ENCODE measurements at regions not wholly inside any gene's neighbourhood (a gene's known extent, or its start where the extent isn't known, plus 50 kb on each side); places are given as distances from the start of the nearest gene placed in this dataset.
A peak's percentile ranks its signal among the peaks of the same experiment; 100 is the strongest.

DNA sequence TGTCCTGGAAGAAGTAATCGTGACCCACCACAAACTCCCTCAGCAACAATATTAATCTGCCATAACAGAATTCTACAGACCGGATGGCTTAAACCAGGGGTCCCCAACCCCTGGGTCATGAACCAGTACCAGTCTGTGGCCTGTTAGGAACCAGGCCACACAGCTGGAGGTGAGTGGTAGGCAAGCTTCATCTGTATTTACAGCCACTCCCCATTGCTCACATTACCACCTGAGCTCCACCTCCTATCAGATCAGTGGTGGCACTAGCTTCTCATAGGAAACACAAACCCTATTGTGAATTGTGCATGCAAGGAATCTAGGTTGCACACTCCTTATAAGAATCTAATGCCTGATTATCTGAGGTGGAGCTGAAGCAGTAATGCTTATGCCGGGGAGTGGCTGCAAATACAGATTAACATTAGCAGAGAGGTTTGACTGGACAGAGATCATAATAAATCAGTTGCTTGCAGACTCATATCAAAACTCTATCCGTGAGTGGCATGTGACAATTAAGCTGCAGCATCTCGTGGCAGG is 74.5 kb downstream of the NOG start:
- Histone ChIP-seq H3K4me3 (no peak overlapping the region), H4K20me1 (no peaks in the 10 kb centered on the region), H3K4me1 (no peaks in the 10 kb centered on the region), H3K9me3 (replicated peaks in 1 of 11) (peaks cover 0 to 17% (median 6%) of the 10 kb centered on the region in 11 experiments; a peak in 15 of 22 replicates), H3K36me3 (no peaks in the 10 kb centered on the region), H3K27ac (no peak overlapping the region), H3K4me2 (no peak overlapping the region), H3K9ac (no peak overlapping the region), H3K27me3 (no peaks in the 10 kb centered on the region)
- TF ChIP-seq Cebpa-rat (IDR thresholded peaks at IDR 0.05): no peak

DNA sequence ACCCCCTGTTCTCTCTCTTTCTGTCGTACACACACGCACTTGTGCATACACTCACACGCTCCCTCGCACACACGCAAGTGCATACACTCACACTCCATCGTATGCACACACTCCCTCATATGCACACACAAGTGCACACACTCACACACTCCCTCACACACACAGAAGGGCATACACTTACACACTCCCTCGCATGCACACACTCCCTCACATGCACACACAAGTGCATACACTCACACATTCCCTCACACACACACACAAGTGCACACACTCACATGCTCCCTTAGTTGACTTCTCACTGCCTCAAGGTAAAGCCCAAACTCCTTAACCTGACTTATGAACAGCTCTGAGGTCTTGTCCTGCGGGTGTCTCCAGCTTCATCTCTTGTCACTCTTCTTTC is 78.7 kb downstream of the NOG start:
- no peak overlapping the region for H3K27ac ChIP-seq
- H3K9ac ChIP-seq: no peak overlapping the region
- no peak for TF ChIP-seq Cebpa-rat (IDR thresholded peaks at IDR 0.05)
- H3K36me3 ChIP-seq: no peaks in the 10 kb centered on the region
- no peak overlapping the region for H3K4me2 ChIP-seq
- H3K9me3 ChIP-seq (replicated peaks in 1 of 11): peaks cover 0 to 19% (median 11%) of the 10 kb centered on the region in 11 experiments; a peak in 15 of 22 replicates
- H4K20me1 ChIP-seq: no peaks in the 10 kb centered on the region
- H3K4me3 ChIP-seq: no peak overlapping the region
- peaks cover 4 to 26% (median 15%) of the 10 kb centered on the region in 10 experiments; a peak in 17 of 20 replicates for H3K4me1 ChIP-seq
- H3K27me3 ChIP-seq: no peaks in the 10 kb centered on the region

DNA sequence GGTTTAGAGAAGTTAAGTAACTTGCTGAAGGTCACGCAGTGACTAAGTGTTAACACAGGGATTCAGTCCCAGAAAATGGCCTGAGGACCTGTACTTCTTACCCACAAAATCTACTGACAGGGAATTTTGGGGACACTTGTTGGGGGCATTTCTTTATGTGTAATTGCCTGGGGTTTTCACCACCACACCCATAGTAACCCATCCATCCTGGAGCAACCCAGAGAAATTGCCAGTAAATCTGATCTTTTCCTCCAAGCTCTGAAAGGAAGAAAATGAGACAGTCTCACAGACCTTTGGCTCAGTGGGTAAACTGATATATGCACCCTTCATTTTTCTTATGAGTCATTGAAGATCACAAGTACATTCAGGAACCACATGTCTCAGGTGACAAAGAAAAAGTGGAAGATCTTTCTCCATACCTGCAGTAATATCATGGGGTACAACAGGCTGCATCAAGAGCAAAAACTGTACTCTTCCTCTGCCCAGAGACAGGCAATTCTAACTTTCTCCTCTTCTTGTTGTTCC is 81.0 kb downstream of the NOG start:
- H3K9ac ChIP-seq: no peak overlapping the region
- H3K9me3 ChIP-seq (replicated peaks in 1 of 11): peaks cover 0 to 16% (median 11%) of the 10 kb centered on the region in 11 experiments; a peak in 14 of 22 replicates
- no peaks in the 10 kb centered on the region for H4K20me1 ChIP-seq
- H3K4me1 ChIP-seq: peaks cover 7 to 49% (median 37%) of the 10 kb centered on the region in 10 experiments; a peak in 18 of 20 replicates
- peaks cover 0 to 9% (median 0%) of the 10 kb centered on the region in 11 experiments; a peak in 3 of 22 replicates for H3K27me3 ChIP-seq
- H3K4me2 ChIP-seq: no peak overlapping the region
- H3K4me3 ChIP-seq: no peak overlapping the region
- no peak overlapping the region for H3K27ac ChIP-seq
- no peak for TF ChIP-seq Cebpa-rat (IDR thresholded peaks at IDR 0.05)
- no peaks in the 10 kb centered on the region for H3K36me3 ChIP-seq

DNA sequence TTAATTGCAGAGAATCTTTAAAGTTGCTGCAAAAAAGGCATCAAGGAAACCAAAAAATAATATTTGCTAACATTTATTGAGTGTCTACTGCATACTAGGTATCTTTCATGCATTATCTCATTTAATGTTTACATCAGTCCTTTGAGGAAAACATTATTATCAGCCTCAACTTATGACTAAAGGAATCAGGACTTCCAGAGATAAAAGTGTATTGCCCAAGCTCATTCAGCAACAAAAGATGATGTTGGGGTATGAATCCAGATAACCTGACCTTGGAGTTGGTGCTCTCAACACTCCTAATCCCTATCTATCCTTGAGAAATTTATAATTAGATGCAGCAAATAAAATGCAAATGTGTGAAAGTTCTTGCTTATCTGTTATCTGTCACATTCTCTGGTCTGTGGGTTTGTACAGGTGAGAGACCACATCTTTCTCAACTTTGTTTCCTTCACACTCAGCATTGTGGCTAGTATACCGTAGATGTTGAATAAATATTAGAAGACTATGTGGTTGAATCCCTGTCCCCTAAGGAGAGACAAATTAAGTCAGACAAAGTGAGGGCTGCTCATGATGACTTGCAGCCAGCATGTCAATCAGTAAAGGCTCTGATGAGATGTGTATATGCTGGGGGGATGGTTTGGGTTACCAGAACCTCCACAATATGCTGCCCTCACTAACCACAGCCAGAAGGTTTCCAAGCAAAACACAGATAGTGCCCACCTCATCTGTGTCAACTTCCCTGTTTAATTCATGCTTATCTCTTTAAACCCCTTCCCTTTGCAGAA is 82.6 kb downstream of the NOG start:
- H3K36me3 ChIP-seq: no peaks in the 10 kb centered on the region
- H3K27ac ChIP-seq: peak overlapping the region in 4 of 11 experiments; percentile 2 to 95 (median 33); a peak in 6 of 22 replicates
- peaks cover 14 to 65% (median 53%) of the 10 kb centered on the region in 10 experiments for H3K4me1 ChIP-seq
- no peaks in the 10 kb centered on the region for H4K20me1 ChIP-seq
- peaks cover 0 to 16% (median 11%) of the 10 kb centered on the region in 11 experiments; a peak in 14 of 22 replicates for H3K9me3 ChIP-seq (replicated peaks in 1 of 11)
- peak overlapping the region in 1 of 11 experiments; percentile 28; a peak in 1 of 22 replicates for H3K9ac ChIP-seq
- no peak overlapping the region for H3K4me3 ChIP-seq
- TF ChIP-seq Cebpa-rat (IDR thresholded peaks at IDR 0.05): no peak
- H3K27me3 ChIP-seq: peaks cover 0 to 9% (median 0%) of the 10 kb centered on the region in 11 experiments; a peak in 3 of 22 replicates
- peak overlapping the region in 10 of 11 experiments; percentile 15 to 90 (median 78); a peak in 18 of 22 replicates for H3K4me2 ChIP-seq

DNA sequence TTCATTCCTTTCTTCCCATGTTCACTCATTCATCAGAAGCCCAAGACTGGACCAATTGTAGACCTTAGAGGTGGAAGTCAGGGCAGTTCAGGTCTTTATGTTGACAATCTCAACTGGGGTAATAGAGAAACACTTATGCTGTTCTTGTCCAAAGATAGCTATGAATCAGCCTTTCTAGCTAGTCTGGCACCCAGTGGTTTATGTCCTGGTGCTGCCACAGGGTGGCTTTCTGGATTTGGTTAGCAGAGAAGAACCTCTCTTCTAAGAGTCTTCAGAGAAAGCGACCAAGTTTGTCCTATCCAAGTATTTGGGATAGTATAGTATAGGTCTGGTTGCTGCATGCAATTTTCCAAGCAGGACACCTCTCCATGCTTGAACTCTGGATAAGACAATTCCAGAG is 83.3 kb downstream of the NOG start:
- H3K9me3 ChIP-seq (replicated peaks in 1 of 11): peaks cover 0 to 16% (median 11%) of the 10 kb centered on the region in 11 experiments; a peak in 12 of 22 replicates
- H3K36me3 ChIP-seq: no peaks in the 10 kb centered on the region
- H3K9ac ChIP-seq: peak overlapping the region in 1 of 11 experiments; percentile 28; a peak in 1 of 22 replicates
- H3K27ac ChIP-seq: peak overlapping the region in 4 of 11 experiments; percentile 2 to 95 (median 33); a peak in 6 of 22 replicates
- no peaks in the 10 kb centered on the region for H4K20me1 ChIP-seq
- peaks cover 0 to 9% (median 0%) of the 10 kb centered on the region in 11 experiments; a peak in 3 of 22 replicates for H3K27me3 ChIP-seq
- peaks cover 21 to 72% (median 61%) of the 10 kb centered on the region in 10 experiments for H3K4me1 ChIP-seq
- TF ChIP-seq Cebpa-rat (IDR thresholded peaks at IDR 0.05): no peak
- peak overlapping the region in 10 of 11 experiments; percentile 15 to 90 (median 78); a peak in 19 of 22 replicates for H3K4me2 ChIP-seq
- H3K4me3 ChIP-seq: no peak overlapping the region

DNA sequence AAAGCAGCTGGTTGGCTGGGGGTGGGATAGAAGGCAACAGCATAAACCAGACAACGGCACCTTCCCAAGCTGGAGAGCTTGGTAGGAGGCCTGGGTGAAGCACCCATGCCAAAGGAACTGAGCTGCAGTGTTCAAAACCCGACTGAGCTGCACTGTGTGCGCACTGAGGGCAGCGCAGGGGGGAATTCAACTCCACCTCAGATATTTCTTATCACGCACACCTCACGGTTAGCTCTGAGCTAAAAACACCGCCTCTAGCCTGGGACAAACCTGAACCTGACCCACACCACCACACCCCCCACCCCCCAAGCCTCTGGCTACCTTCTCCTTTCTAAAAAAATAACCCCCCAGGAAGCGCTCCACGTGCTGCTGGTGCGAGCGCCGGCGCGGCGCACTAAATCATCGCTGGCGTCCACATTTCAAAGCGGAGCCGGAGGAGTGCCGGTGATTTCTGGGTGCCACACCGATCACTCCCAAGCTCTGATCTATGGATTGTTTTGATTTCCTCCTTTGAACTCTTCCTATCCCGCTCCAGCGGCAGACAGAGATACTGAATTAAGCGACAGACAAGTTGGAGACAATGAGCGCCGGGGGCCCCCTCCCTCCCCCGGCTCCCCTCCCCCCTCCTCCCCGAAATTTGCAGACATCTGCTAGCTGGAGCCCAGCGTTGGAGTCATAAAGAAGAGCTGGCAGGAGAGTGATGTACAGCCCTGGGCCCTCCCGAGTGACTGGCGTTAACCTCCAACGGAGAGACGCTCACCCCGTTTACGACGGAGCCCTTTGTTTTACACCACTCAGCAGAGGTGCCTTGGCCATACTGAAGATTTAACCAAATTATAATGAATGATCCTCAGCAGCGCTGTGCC is 85.0 kb downstream of the NOG start:
- peaks cover 0 to 9% (median 0%) of the 10 kb centered on the region in 11 experiments; a peak in 3 of 22 replicates for H3K27me3 ChIP-seq
- H3K9ac ChIP-seq: peak overlapping the region; percentile 24 to 82 (median 70); a peak in 20 of 22 replicates
- peak overlapping the region in 9 of 11 experiments; percentile 26 to 97 (median 92); a peak in 17 of 22 replicates for H3K27ac ChIP-seq
- H4K20me1 ChIP-seq: no peaks in the 10 kb centered on the region
- H3K9me3 ChIP-seq (replicated peaks in 1 of 11): peaks cover 0 to under 1% (median 0%) of the 10 kb centered on the region in 11 experiments; a peak in 2 of 22 replicates
- no peaks in the 10 kb centered on the region for H3K36me3 ChIP-seq
- H3K4me2 ChIP-seq: peak overlapping the region; percentile 78 to 96 (median 85)
- TF ChIP-seq Cebpa-rat (IDR thresholded peaks at IDR 0.05): no peak
- peak overlapping the region in 8 of 10 experiments; percentile 21 to 54 (median 44); a peak in 12 of 20 replicates for H3K4me3 ChIP-seq
- H3K4me1 ChIP-seq: peaks cover 35 to 87% (median 78%) of the 10 kb centered on the region in 10 experiments

DNA sequence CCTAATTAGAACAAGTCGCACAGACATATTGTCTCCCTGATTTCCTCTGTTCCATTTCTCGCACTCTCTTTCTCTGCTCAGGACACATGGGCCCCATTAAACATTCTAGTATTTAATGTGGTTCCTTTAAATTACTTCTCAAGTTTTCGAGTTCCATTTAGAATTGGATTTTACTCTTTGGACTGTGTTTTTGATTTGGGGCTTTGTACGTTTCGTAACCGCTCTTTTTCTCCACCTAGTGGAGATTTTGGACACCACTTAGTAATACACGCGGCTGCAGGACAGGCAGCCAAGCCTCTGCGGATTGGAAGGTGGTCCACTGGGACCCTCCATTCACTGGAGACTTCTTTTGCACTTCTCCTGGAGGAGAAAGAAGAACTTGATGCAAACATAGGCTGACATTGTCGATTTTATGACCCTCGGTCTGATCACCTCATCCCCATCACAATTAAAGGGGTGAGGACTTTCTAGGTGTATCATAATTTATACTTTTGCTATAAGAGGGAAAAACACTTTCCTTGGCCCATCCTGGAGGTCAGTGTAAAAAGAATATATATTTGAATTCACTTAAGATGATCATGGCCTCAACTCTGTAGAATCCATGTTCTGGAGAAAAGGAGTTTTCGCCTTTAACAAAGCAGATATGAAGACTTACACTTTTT is 85.7 kb downstream of the NOG start:
- no peak for TF ChIP-seq Cebpa-rat (IDR thresholded peaks at IDR 0.05)

More for the DNA sequence above, 85.7 kb downstream of the NOG start:
- peak overlapping the region; percentile 78 to 96 (median 85) for H3K4me2 ChIP-seq
- H4K20me1 ChIP-seq: no peaks in the 10 kb centered on the region
- H3K9me3 ChIP-seq (replicated peaks in 1 of 11): 0 out of 22 replicates have a peak, but pooled peaks cover 0 to 3% (median 0%) of the 10 kb centered on the region in 11 experiments
- peak overlapping the region; percentile 24 to 82 (median 70); a peak in 20 of 22 replicates for H3K9ac ChIP-seq
- peaks cover 0 to 9% (median 0%) of the 10 kb centered on the region in 11 experiments; a peak in 3 of 22 replicates for H3K27me3 ChIP-seq
- H3K4me3 ChIP-seq: peak overlapping the region in 8 of 10 experiments; percentile 21 to 54 (median 44); a peak in 12 of 20 replicates
- H3K36me3 ChIP-seq: no peaks in the 10 kb centered on the region
- H3K27ac ChIP-seq: peak overlapping the region in 9 of 11 experiments; percentile 26 to 97 (median 92); a peak in 17 of 22 replicates
- H3K4me1 ChIP-seq: peaks cover 35 to 88% (median 82%) of the 10 kb centered on the region in 10 experiments
